CD4-positive, alpha-beta T cell treated with Interleukin-2 at 100 ng/mL for 4 hours (primary cell): ENCODE measurements at regions not wholly inside any gene's neighbourhood (a gene's known extent, or its start where the extent isn't known, plus 50 kb on each side); places are given as distances from the start of the nearest gene placed in this dataset.

Source experiments
- DNase-seq: peaks from one replicate; pipeline ENCODE4 v3.0.0-alpha.2; 2020; ENCODE audit warnings: low spot score

- DNase-seq = peak; percentile 70
These were observed 226.9 kb upstream of the CRY1 start for GRCh38 chr12:107320033-107320928.

- peak; percentile 62 for DNase-seq
These were observed 227.7 kb upstream of the CRY1 start for GRCh38 chr12:107320929-107321631.

- DNase-seq = no peak
These were observed 228.7 kb upstream of the CRY1 start for GRCh38 chr12:107322063-107322462.

GRCh38 chr12:107325075-107325608 is 231.8 kb upstream of the CRY1 start:
- no peak for DNase-seq

GRCh38 chr12:107326237-107326636 is 232.9 kb upstream of the CRY1 start:
- no peak for DNase-seq

GRCh38 chr12:107327651-107328182 is 234.4 kb upstream of the CRY1 start:
- no peak for DNase-seq

GRCh38 chr12:107328442-107329133 is 235.2 kb upstream of the CRY1 start:
- DNase-seq = no peak

- DNase-seq = no peak
These were observed 236.4 kb upstream of the CRY1 start for GRCh38 chr12:107329569-107330324.

- DNase-seq = no peak
These were observed 237.6 kb upstream of the CRY1 start for GRCh38 chr12:107330831-107331431.

- DNase-seq = no peak
These were observed 238.1 kb upstream of the CRY1 start for GRCh38 chr12:107331471-107331870.

- no peak for DNase-seq
These were observed 238.6 kb upstream of the CRY1 start for GRCh38 chr12:107331912-107332311.

GRCh38 chr12:107332743-107333142 is 239.4 kb upstream of the CRY1 start:
- DNase-seq = no peak

- DNase-seq = no peak
These were observed 242.6 kb upstream of the CRY1 start for GRCh38 chr12:107335802-107336570.

- DNase-seq = no peak
These were observed 243.3 kb upstream of the CRY1 start for GRCh38 chr12:107336695-107337094.

- DNase-seq = peak; percentile 5
These were observed 244.2 kb upstream of the CRY1 start for GRCh38 chr12:107337346-107338095.

- no peak for DNase-seq
These were observed 246.1 kb upstream of the CRY1 start for GRCh38 chr12:107339487-107339886.

- no peak for DNase-seq
These were observed 246.6 kb upstream of the CRY1 start for GRCh38 chr12:107339932-107340331.

- no peak for DNase-seq
These were observed 247.5 kb upstream of the CRY1 start for GRCh38 chr12:107340898-107341297.

GRCh38 chr12:107344035-107344808 is 250.9 kb upstream of the CRY1 start:
- no peak for DNase-seq
